HG03460 (cell line): ENCODE measurements at regions not wholly inside any gene's neighbourhood (a gene's known extent, or its start where the extent isn't known, plus 50 kb on each side); places are given as distances from the start of the nearest gene placed in this dataset.
"Not testable (repeated sequence)": the region's sequence is repeated elsewhere in the genome, so short reads cannot be mapped to it uniquely, and the experiment has no call there.

Source experiments
- ATAC-seq: cut with Tn5 transposase; IDR thresholded peaks from one replicate; pipeline ENCODE4 v1.9.1; 2021; ENCODE audit not compliant: unreplicated experiment

- ATAC-seq, result no peak
These were observed 302.4 kb downstream of the PTGER3 start for GRCh38 chr1:70745199-70745598.

GRCh38 chr1:70746062-70746461 lies 301.6 kb downstream of the PTGER3 start:
- not testable (repeated sequence) for ATAC-seq

- not testable (repeated sequence) for ATAC-seq
These were observed 300.5 kb downstream of the PTGER3 start for GRCh38 chr1:70747123-70747522.

- ATAC-seq, result not testable (repeated sequence)
These were observed 295.8 kb downstream of the PTGER3 start for GRCh38 chr1:70751676-70752287.

GRCh38 chr1:70754701-70755100 lies 292.9 kb downstream of the PTGER3 start:
- ATAC-seq, result no peak

GRCh38 chr1:70760154-70760553 lies 287.5 kb downstream of the PTGER3 start:
- no peak for ATAC-seq

GRCh38 chr1:70762386-70762785 lies 285.2 kb downstream of the PTGER3 start:
- ATAC-seq, result no peak

GRCh38 chr1:70764747-70765146 lies 282.9 kb downstream of the PTGER3 start:
- ATAC-seq, result no peak

- ATAC-seq, result no peak
These were observed 280.2 kb downstream of the PTGER3 start for GRCh38 chr1:70767377-70767776.

- ATAC-seq, result no peak
These were observed 279.4 kb downstream of the PTGER3 start for GRCh38 chr1:70768216-70768615.

- ATAC-seq, result no peak
These were observed 269.4 kb downstream of the PTGER3 start for GRCh38 chr1:70778056-70778762.

GRCh38 chr1:70778934-70779333 lies 268.7 kb downstream of the PTGER3 start:
- ATAC-seq, result no peak

GRCh38 chr1:70779571-70779970 lies 268.0 kb downstream of the PTGER3 start:
- ATAC-seq, result no peak

- ATAC-seq, result no peak
These were observed 262.3 kb downstream of the PTGER3 start for GRCh38 chr1:70785287-70785686.

GRCh38 chr1:70790232-70790923 lies 257.2 kb downstream of the PTGER3 start:
- ATAC-seq, result no peak

- ATAC-seq, result not testable (repeated sequence)
These were observed 252.6 kb downstream of the PTGER3 start for GRCh38 chr1:70795064-70795463.

GRCh38 chr1:70796298-70796697 lies 251.3 kb downstream of the PTGER3 start:
- not testable (repeated sequence) for ATAC-seq

- not testable (repeated sequence) for ATAC-seq
These were observed 245.0 kb downstream of the PTGER3 start for GRCh38 chr1:70802625-70803024.

- no peak for ATAC-seq
These were observed 242.0 kb downstream of the PTGER3 start for GRCh38 chr1:70805641-70806040.

GRCh38 chr1:70807088-70807664 lies 240.4 kb downstream of the PTGER3 start:
- ATAC-seq, result no peak

- no peak for ATAC-seq
These were observed 238.5 kb downstream of the PTGER3 start for GRCh38 chr1:70809069-70809468.

- no peak for ATAC-seq
These were observed 235.8 kb downstream of the PTGER3 start for GRCh38 chr1:70811815-70812214.
